Panc1 (cell line): ENCODE measurements at regions not wholly inside any gene's neighbourhood (a gene's known extent, or its start where the extent isn't known, plus 50 kb on each side); places are given as distances from the start of the nearest gene placed in this dataset.

Source experiments
- ATAC-seq: fragments of 200-7000 bp; cut with Tn5 transposase; 2 replicates; pipeline ENCODE4 v1.9.1; 2020; ENCODE audit warnings: mild to moderate bottlenecking, moderate library complexity
- BruUV-seq: library from RNA; stranded (reverse); fragments of 400-500 nt; replicated peaks from 2 replicates; lab custom pipeline; 2021; lab: Mats Ljungman, UMichigan
- CTCF ChIA-PET: fragments of 300-600 bp; sonication (Branson Sonifier 250); formaldehyde crosslinking; loops from one replicate; lab custom pipeline; 2022; ENCODE audit warnings: antibody characterized with exemption; lab: Charles Lee
- POLR2A ChIA-PET: fragments of 300-600 bp; sonication (Branson Sonifier 250); formaldehyde crosslinking; loops from one replicate; lab custom pipeline; 2022; ENCODE audit warnings: antibody characterized with exemption; lab: Charles Lee
- DNase-seq: peaks from one replicate; pipeline ENCODE4 v3.0.0-alpha.2; 2010; ENCODE audit warnings: low read depth, low spot score
- H3K27ac ChIP-seq: 2 replicates; pipeline ENCODE4 v1.5.1; 2011; ENCODE audit warnings: mild to moderate bottlenecking, low read length, inconsistent platforms
- H3K27me3 ChIP-seq: fragments of 200-500 bp; sonication (Bioruptor generic); 2 replicates; pipeline ENCODE4 v1.6.0; 2014; ENCODE audit warnings: low read length, inconsistent platforms; ENCODE audit not compliant: control insufficient read depth, insufficient read depth
- H3K36me3 ChIP-seq: fragments of 200-500 bp; sonication (Bioruptor generic); 2 replicates; pipeline ENCODE4 v1.5.1; 2014; ENCODE audit warnings: inconsistent platforms, mild to moderate bottlenecking, low read length, moderate library complexity; ENCODE audit not compliant: control insufficient read depth, insufficient read depth
- H3K4me1 ChIP-seq: 2 replicates; pipeline ENCODE4 v1.5.1; 2011; ENCODE audit warnings: inconsistent platforms, mild to moderate bottlenecking, low read length, moderate library complexity; ENCODE audit not compliant: control insufficient read depth, insufficient read depth
- H3K4me3 ChIP-seq, 2 experiments: 2 replicates each; pipeline ENCODE4 v1.5.1; 2011 to 2012; ENCODE audit warnings: low read depth in 2 of 2, low read length in 2 of 2, mild to moderate bottlenecking in 2 of 2, inconsistent platforms in 1 of 2, moderate library complexity in 1 of 2
- H3K9me3 ChIP-seq: fragments of 200-500 bp; sonication (Bioruptor generic); 2 replicates; pipeline ENCODE4 v1.5.1; 2014; ENCODE audit warnings: low read depth, mild to moderate bottlenecking, inconsistent platforms, low read length, moderate library complexity; ENCODE audit not compliant: control insufficient read depth, insufficient read depth
- CTCF ChIP-seq: fragments of 450-650 bp; IDR thresholded peaks from 2 replicates; pipeline ENCODE4 v1.5.1; 2017; ENCODE audit warnings: mild to moderate bottlenecking
- POLR2AphosphoS5 ChIP-seq: IDR thresholded peaks from 2 replicates; pipeline ENCODE4 v1.6.1; 2012; ENCODE audit warnings: mild to moderate bottlenecking, low read depth, low read length, moderate library complexity
- REST ChIP-seq, 2 experiments: IDR thresholded peaks; 2 replicates each; pipeline ENCODE4 v1.6.1; 2011 to 2012; ENCODE audit warnings: low read depth in 2 of 2, control low read depth in 1 of 2, low read length in 1 of 2, mild to moderate bottlenecking in 1 of 2, moderate library complexity in 1 of 2; ENCODE audit not compliant: insufficient read depth in 1 of 2
- SIN3A ChIP-seq: IDR thresholded peaks from 2 replicates; pipeline ENCODE4 v1.6.1; 2012; ENCODE audit warnings: low read depth, mild to moderate bottlenecking, low read length, moderate library complexity, borderline replicate concordance; ENCODE audit not compliant: insufficient read depth
- TCF7L2 ChIP-seq: IDR thresholded peaks from 2 replicates; pipeline ENCODE4 v1.6.1; 2011; ENCODE audit warnings: mild to moderate bottlenecking, low read depth, low read length, inconsistent platforms
- in situ Hi-C: cut with HindIII; loops from 2 replicates; pipeline ENCODE4 v1.10.0; 2016; ENCODE audit warnings: low sequenced_read_pairs, low pct_unique_long_range_greater_than_20kb
- intact Hi-C: fragments of 100-400 bp; cut with micrococcal nuclease; formaldehyde crosslinking; loops from one replicate; pipeline ENCODE4 v1.10.0; 2022; ENCODE audit not compliant: unreplicated experiment

GRCh38 chr15:81080996-81081395 is 53.1 kb upstream of the CFAP161 start:
- Histone ChIP-seq H3K36me3 (no peaks in the 10 kb centered on the region), H3K9me3 (no peaks in the 10 kb centered on the region), H3K4me1 (no peaks in the 10 kb centered on the region), H3K4me3 (no peak overlapping the region), H3K27me3 (no peaks in the 10 kb centered on the region), H3K27ac (no peak overlapping the region)
- DNase-seq (no peak), ATAC-seq (no peak)
- no TSS peak for BruUV-seq
- in situ Hi-C loops, result no loop called here
- intact Hi-C loops, result no loop called here
- ChIA-PET POLR2A (no interaction called here), CTCF (no interaction called here)
- no peak for TF ChIP-seq REST (IDR thresholded peaks at IDR 0.05; ENCODE audit: insufficient read depth in 1 of 2, low read depth in 2 of 2, low read length in 1 of 2)
- TF ChIP-seq TCF7L2, result no peak
- TF ChIP-seq SIN3A, result no peak
- no peak for TF ChIP-seq POLR2AphosphoS5
- no peak for TF ChIP-seq CTCF

GRCh38 chr15:81083201-81083600 is 50.9 kb upstream of the CFAP161 start:
- H3K27ac ChIP-seq, result no peak overlapping the region
- in situ Hi-C loops (no loop called here), intact Hi-C loops (no loop called here)
- CTCF ChIA-PET, result no interaction called here
- H3K27me3 ChIP-seq, result no peaks in the 10 kb centered on the region
- no peaks in the 10 kb centered on the region for H3K4me1 ChIP-seq
- H3K9me3 ChIP-seq, result no peaks in the 10 kb centered on the region
- BruUV-seq, result no TSS peak
- H3K36me3 ChIP-seq, result no peaks in the 10 kb centered on the region
- DNase-seq (no peak), ATAC-seq (no peak)
- POLR2A ChIA-PET, result no interaction called here
- H3K4me3 ChIP-seq, result no peak overlapping the region
- no peak for TF ChIP-seq TCF7L2
- no peak for TF ChIP-seq CTCF
- no peak for TF ChIP-seq REST (IDR thresholded peaks at IDR 0.05; ENCODE audit: insufficient read depth in 1 of 2, low read depth in 2 of 2, low read length in 1 of 2)
- TF ChIP-seq SIN3A, result no peak
- no peak for TF ChIP-seq POLR2AphosphoS5
